Adrenal gland (tissue), 9 donors: ENCODE measurements at regions not wholly inside any gene's neighbourhood (a gene's known extent, or its start where the extent isn't known, plus 50 kb on each side); places are given as distances from the start of the nearest gene placed in this dataset.

Experiments used
- DNase-seq, 7 donors: peaks; one replicate each; pipeline ENCODE4 v3.0.0-alpha.2; 2019 to 2020
- H3K27ac ChIP-seq, 5 donors: fragments of 200-600 bp; sonication (generic) in 4 of 5; 1 replicate in 3 of 5; 2 replicates in 2 of 5; pipeline versions ENCODE4 v1.5.1 to v1.8.0; 2016 to 2020; ENCODE audit warnings: mild to moderate bottlenecking in 1 of 5
- H3K27me3 ChIP-seq: fragments of 200-600 bp; 2 replicates; pipeline ENCODE4 v1.8.0; 2021
- H3K36me3 ChIP-seq, 2 donors: fragments of 200-600 bp; replicated peaks in 1 of 2; 1 replicate in 1 of 2; 2 replicates in 1 of 2; pipeline versions ENCODE4 v1.5.1 to v1.8.0; 2018 to 2022
- H3K4me1 ChIP-seq, 2 donors: fragments of 200-600 bp; replicated peaks in 1 of 2; 1 replicate in 1 of 2; 2 replicates in 1 of 2; pipeline versions ENCODE4 v1.5.1 to v1.8.0; 2018 to 2021
- H3K4me3 ChIP-seq, 4 donors: fragments of 200-600 bp; sonication (generic) in 3 of 4; one replicate each; pipeline ENCODE4 v1.5.1; 2016 to 2018
- H3K9me3 ChIP-seq, 3 donors: fragments of 200-600 bp; sonication (generic) in 1 of 3; replicated peaks in 1 of 3; 1 replicate in 2 of 3; 2 replicates in 1 of 3; pipeline versions ENCODE4 v1.5.1 to v1.8.0; 2016 to 2021
- POLR2A ChIP-seq, 2 donors: fragments of 450-650 bp; IDR thresholded peaks; one replicate each; pipeline ENCODE4 v1.6.1; 2017; ENCODE audit warnings: antibody characterized with exemption in 2 of 2, mild to moderate bottlenecking in 2 of 2, moderate library complexity in 1 of 2
- WGBS, 4 donors: extraction: QIAGEN DNeasy Blood & Tissue Kit in 2 of 4; methylation state at CpG; one replicate each; pipeline versions ENCODE4 v1.1.5 to v1.1.7; 2013 to 2017; 5-methylcytosine and 5-hydroxymethylcytosine counted together
- intact Hi-C, 2 donors: fragments of 100-400 bp; cut with DNase I; formaldehyde crosslinking; loops; one replicate each; pipeline versions ENCODE4 v1.14.1 to v1.15.0; 2022 to 2023
- TF ChIP-seq, protein P1 (sequence below), 6 experiments: fragments of 450-650 bp in 4 of 6; fragments of 200-600 bp in 2 of 6; sonication (generic) in 1 of 6; IDR thresholded peaks; 1 replicate in 5 of 6; 2 replicates in 1 of 6; pipeline versions ENCODE4 v1.5.1 to v1.8.0; 2016 to 2021; ENCODE audit warnings: antibody characterized with exemption in 6 of 6, mild to moderate bottlenecking in 2 of 6, moderate library complexity in 1 of 6
- donor health status: healthy with polysubstance abuse.
- donor health status: Bipolar disorder and iron deficiency.
- donor health status: DM: yes; HTN: yes; CAD: no.
- donor health status: DM: no; HTN: no; CAD: no.
- donor health status: DM: no; HTN: no; CAD: no.

- Histone ChIP-seq H3K27ac (peak overlapping the region in 2 of 5 donors; percentile 57 to 58), H3K36me3 (no peaks in the 10 kb centered on the region), H3K27me3 (no peaks in the 10 kb centered on the region), H3K4me1 (peaks cover 4 to 11% of the 10 kb centered on the region in 2 donors), H3K4me3 (no peak overlapping the region), H3K9me3 (no peaks in the 10 kb centered on the region)
- WGBS, 4 donors, result 83 to 94% (median 89%) methylated on average over 3 of the region's 3 CpGs
- DNase-seq, result no peak
- intact Hi-C loops, result no loop called here
- TF ChIP-seq, protein P1, sequence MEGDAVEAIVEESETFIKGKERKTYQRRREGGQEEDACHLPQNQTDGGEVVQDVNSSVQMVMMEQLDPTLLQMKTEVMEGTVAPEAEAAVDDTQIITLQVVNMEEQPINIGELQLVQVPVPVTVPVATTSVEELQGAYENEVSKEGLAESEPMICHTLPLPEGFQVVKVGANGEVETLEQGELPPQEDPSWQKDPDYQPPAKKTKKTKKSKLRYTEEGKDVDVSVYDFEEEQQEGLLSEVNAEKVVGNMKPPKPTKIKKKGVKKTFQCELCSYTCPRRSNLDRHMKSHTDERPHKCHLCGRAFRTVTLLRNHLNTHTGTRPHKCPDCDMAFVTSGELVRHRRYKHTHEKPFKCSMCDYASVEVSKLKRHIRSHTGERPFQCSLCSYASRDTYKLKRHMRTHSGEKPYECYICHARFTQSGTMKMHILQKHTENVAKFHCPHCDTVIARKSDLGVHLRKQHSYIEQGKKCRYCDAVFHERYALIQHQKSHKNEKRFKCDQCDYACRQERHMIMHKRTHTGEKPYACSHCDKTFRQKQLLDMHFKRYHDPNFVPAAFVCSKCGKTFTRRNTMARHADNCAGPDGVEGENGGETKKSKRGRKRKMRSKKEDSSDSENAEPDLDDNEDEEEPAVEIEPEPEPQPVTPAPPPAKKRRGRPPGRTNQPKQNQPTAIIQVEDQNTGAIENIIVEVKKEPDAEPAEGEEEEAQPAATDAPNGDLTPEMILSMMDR (IDR thresholded peaks at IDR 0.05), result no peak
- no peak for TF ChIP-seq POLR2A (IDR thresholded peaks at IDR 0.05)
Observed at GRCh38 chr6:14877758-14878157, 368.1 kb upstream of the JARID2 start.

- H3K4me1 ChIP-seq, result peaks cover 4 to 11% of the 10 kb centered on the region in 2 donors
- no peak for TF ChIP-seq POLR2A (IDR thresholded peaks at IDR 0.05)
- TF ChIP-seq, protein P1 (IDR thresholded peaks at IDR 0.05), result no peak
- intact Hi-C loops, result no loop called here
- H3K36me3 ChIP-seq, result no peaks in the 10 kb centered on the region
- DNase-seq, result no peak
- no peak overlapping the region for H3K4me3 ChIP-seq
- H3K9me3 ChIP-seq, result no peaks in the 10 kb centered on the region
- no peaks in the 10 kb centered on the region for H3K27me3 ChIP-seq
- WGBS, 4 donors, result 91 to 94% (median 93%) methylated on average over 9 of the region's 9 CpGs
- peak overlapping the region in 2 of 5 donors; percentile 40 to 42 for H3K27ac ChIP-seq
Observed at GRCh38 chr6:14880052-14880451, 365.8 kb upstream of the JARID2 start.

- Histone ChIP-seq H3K27me3 (no peaks in the 10 kb centered on the region), H3K4me1 (peaks cover 4 to 11% of the 10 kb centered on the region in 2 donors), H3K4me3 (no peak overlapping the region), H3K9me3 (no peaks in the 10 kb centered on the region), H3K36me3 (no peaks in the 10 kb centered on the region), H3K27ac (peak overlapping the region in 2 of 5 donors; percentile 40 to 42)
- WGBS, 4 donors, result 32 to 61% (median 43%) methylated on average over 3 of the region's 3 CpGs
- intact Hi-C loops, result no loop called here
- DNase-seq, result peak in 1 of 7 donors; percentile 7
- TF ChIP-seq POLR2A (IDR thresholded peaks at IDR 0.05), result no peak
Observed at GRCh38 chr6:14880677-14881076, 365.2 kb upstream of the JARID2 start.

GRCh38 chr6:14881398-14881797 is 364.5 kb upstream of the JARID2 start:
- WGBS, 4 donors, result 64 to 79% (median 71%) methylated on average over 4 of the region's 4 CpGs
- Histone ChIP-seq H3K4me3 (no peak overlapping the region), H3K4me1 (peaks cover 4 to 11% of the 10 kb centered on the region in 2 donors), H3K36me3 (no peaks in the 10 kb centered on the region), H3K27me3 (no peaks in the 10 kb centered on the region), H3K9me3 (no peaks in the 10 kb centered on the region), H3K27ac (no peak overlapping the region)
- no peak for DNase-seq
- TF ChIP-seq POLR2A (IDR thresholded peaks at IDR 0.05), result no peak
- TF ChIP-seq, protein P1 (IDR thresholded peaks at IDR 0.05), result no peak
- intact Hi-C loops, result no loop called here

GRCh38 chr6:14882394-14883026 is 363.4 kb upstream of the JARID2 start:
- peaks cover 4 to 7% of the 10 kb centered on the region in 2 donors for H3K4me1 ChIP-seq

More at GRCh38 chr6:14882394-14883026, 363.4 kb upstream of the JARID2 start:
- 62 to 84% (median 75%) methylated on average over 8 to 9 of the region's 9 CpGs for WGBS, 4 donors
- Histone ChIP-seq H3K27me3 (no peaks in the 10 kb centered on the region), H3K4me3 (no peak overlapping the region), H3K36me3 (no peaks in the 10 kb centered on the region), H3K9me3 (no peaks in the 10 kb centered on the region), H3K27ac (no peak overlapping the region)
- intact Hi-C loops, result no loop called here
- no peak for TF ChIP-seq POLR2A (IDR thresholded peaks at IDR 0.05)
- TF ChIP-seq, protein P1 (IDR thresholded peaks at IDR 0.05), result no peak
- DNase-seq, result no peak
